A549 (cell line): ENCODE measurements at regions not wholly inside any gene's neighbourhood (a gene's known extent, or its start where the extent isn't known, plus 50 kb on each side); places are given as distances from the start of the nearest gene placed in this dataset.

Source experiments
- ATAC-seq, 2 experiments: fragments of 200-7000 bp in 1 of 2; fragments of >200 bp in 1 of 2; cut with Nextera tagmentation in 1 of 2; cut with Tn5 transposase in 1 of 2; 3 replicates each; pipeline versions ENCODE4 v1.8.0 to v1.9.1; 2018 to 2020; ENCODE audit warnings: mild to moderate bottlenecking in 1 of 2, moderate library complexity in 1 of 2
- CTCF ChIA-PET: fragments of 300-600 bp; sonication (Branson Sonifier 250); formaldehyde crosslinking; extraction: SDS; loops from one replicate; lab custom pipeline; 2021; ENCODE audit warnings: antibody characterized with exemption, inconsistent platforms; lab: Yijun Ruan, JAX
- POLR2A ChIA-PET: fragments of 350-600 bp; formaldehyde crosslinking; extraction: SDS; loops from one replicate; lab custom pipeline; 2021; ENCODE audit warnings: antibody characterized with exemption, inconsistent platforms; lab: Yijun Ruan, JAX
- DNase-seq, 2 experiments: peaks; one replicate each; pipeline versions ENCODE4 v3.0.0 to v3.0.0-alpha.2; 2011 to 2016; ENCODE audit warnings: low read depth in 1 of 2, low spot score in 1 of 2
- FAIRE-seq: peaks from 2 replicates; lab custom pipeline; 2011; peaks lifted over from hg19 to GRCh38; lab: Jason Lieb, UNC
- H3K27ac ChIP-seq, 2 experiments: fragments of >200 bp; sonication (Bioruptor Twin); formaldehyde crosslinking; 3 replicates each; pipeline ENCODE4 v1.5.1; 2016 to 2017
- H3K4me1 ChIP-seq: fragments of >200 bp; sonication (Bioruptor Twin); formaldehyde crosslinking; 3 replicates; pipeline ENCODE4 v1.6.1; 2016
- H3K4me2 ChIP-seq: fragments of >200 bp; sonication (Bioruptor Twin); formaldehyde crosslinking; 3 replicates; pipeline ENCODE4 v1.6.1; 2016
- H3K4me3 ChIP-seq: fragments of >200 bp; sonication (Bioruptor Twin); formaldehyde crosslinking; 3 replicates; pipeline ENCODE4 v1.5.1; 2016
- H3K9me3 ChIP-seq: fragments of >200 bp; sonication (Bioruptor Twin); formaldehyde crosslinking; 3 replicates; pipeline ENCODE4 v1.6.1; 2016
- BHLHE40 ChIP-seq: IDR thresholded peaks from 2 replicates; pipeline ENCODE4 v1.6.1; 2012; ENCODE audit warnings: low read depth, low read length, inconsistent platforms
- CEBPB ChIP-seq, 2 experiments: fragments of >200 bp in 1 of 2; sonication (Bioruptor Twin) in 1 of 2; formaldehyde crosslinking in 1 of 2; IDR thresholded peaks; 2 replicates each; pipeline ENCODE4 v1.6.1; 2012 to 2016
- EHF ChIP-seq: fragments of 250-450 bp; sonication (Bioruptor Pico); IDR thresholded peaks from 2 replicates; pipeline ENCODE4 v1.5.0; 2020; ENCODE audit warnings: mild to moderate bottlenecking
- EP300 ChIP-seq, 2 experiments: fragments of >200 bp; sonication (Bioruptor Twin); formaldehyde crosslinking; IDR thresholded peaks; 2 replicates in 1 of 2; 3 replicates in 1 of 2; pipeline ENCODE4 v1.6.1; 2016 to 2017
- ESRRA ChIP-seq: fragments of 150-350 bp; IDR thresholded peaks from 2 replicates; pipeline ENCODE4 v1.6.1; 2014; ENCODE audit warnings: mild to moderate bottlenecking, low read length, borderline replicate concordance
- FOXS1 ChIP-seq: fragments of 250-450 bp; sonication (Bioruptor Pico); IDR thresholded peaks from 2 replicates; pipeline ENCODE4 v1.5.0; 2020; ENCODE audit warnings: mild to moderate bottlenecking, moderate library complexity
- GATA3 ChIP-seq: IDR thresholded peaks from 2 replicates; pipeline ENCODE4 v1.6.1; 2012; ENCODE audit warnings: borderline replicate concordance
- HOXB13 ChIP-seq: fragments of 250-450 bp; sonication (Bioruptor Pico); IDR thresholded peaks from 2 replicates; pipeline ENCODE4 v1.5.0; 2020; ENCODE audit warnings: low read depth, mild to moderate bottlenecking, moderate library complexity
- JUN ChIP-seq, 2 experiments: fragments of >200 bp; sonication (Bioruptor Twin); formaldehyde crosslinking; IDR thresholded peaks; 2 replicates in 1 of 2; 3 replicates in 1 of 2; pipeline ENCODE4 v1.6.1; 2016 to 2017
- KDM1A ChIP-seq: fragments of 200-600 bp; sonication (generic); IDR thresholded peaks from 2 replicates; pipeline ENCODE4 v1.6.1; 2016; ENCODE audit warnings: low read depth, mild to moderate bottlenecking
- MAFK ChIP-seq: fragments of 450-650 bp; IDR thresholded peaks from 2 replicates; pipeline ENCODE4 v1.6.1; 2014; ENCODE audit not compliant: partially characterized antibody
- MAZ ChIP-seq: fragments of 150-350 bp; IDR thresholded peaks from 2 replicates; pipeline ENCODE4 v1.6.1; 2014; ENCODE audit warnings: antibody characterized with exemption, low read depth, low read length, borderline replicate concordance
- MYC ChIP-seq: IDR thresholded peaks from 2 replicates; pipeline ENCODE4 v1.6.1; 2012; ENCODE audit warnings: mild to moderate bottlenecking, inconsistent platforms, low read length, improper control_type of control experiment, borderline replicate concordance
- PHF8 ChIP-seq: fragments of 200-600 bp; sonication (generic); IDR thresholded peaks from 2 replicates; pipeline ENCODE4 v1.6.1; 2016; ENCODE audit warnings: low read depth, mild to moderate bottlenecking, antibody characterized with exemption, moderate library complexity, borderline replicate concordance
- RARB ChIP-seq: fragments of 250-450 bp; sonication (Bioruptor Pico); IDR thresholded peaks from 2 replicates; pipeline ENCODE4 v1.8.0; 2021; ENCODE audit warnings: mild to moderate bottlenecking, moderate library complexity
- RNF2 ChIP-seq: fragments of 200-600 bp; sonication (generic); IDR thresholded peaks from 2 replicates; pipeline ENCODE4 v1.6.1; 2016; ENCODE audit warnings: low read depth, mild to moderate bottlenecking, antibody characterized with exemption, moderate library complexity, borderline replicate concordance
- SREBF2 ChIP-seq: fragments of 450-650 bp; IDR thresholded peaks from 2 replicates; pipeline ENCODE4 v1.6.1; 2014; ENCODE audit warnings: mild to moderate bottlenecking, moderate library complexity
- TFCP2L1 ChIP-seq: fragments of 250-450 bp; sonication (Bioruptor Pico); IDR thresholded peaks from 2 replicates; pipeline ENCODE4 v1.5.0; 2021; ENCODE audit warnings: mild to moderate bottlenecking
- TP53 ChIP-seq: fragments of 250-450 bp; sonication (Bioruptor Pico); IDR thresholded peaks from 2 replicates; pipeline ENCODE4 v1.5.0; 2021; ENCODE audit warnings: mild to moderate bottlenecking, moderate library complexity
- ZFP36 ChIP-seq: fragments of 450-650 bp; IDR thresholded peaks from 2 replicates; pipeline ENCODE4 v1.6.1; 2014; ENCODE audit warnings: borderline replicate concordance; ENCODE audit not compliant: partially characterized antibody
- WGBS: methylation state at CpG from one replicate; pipeline ENCODE4 v1.1.6; 2017; ENCODE audit errors: missing lambda C conversion rate; 5-methylcytosine and 5-hydroxymethylcytosine counted together
- TF ChIP-seq, protein P1 (sequence below): fragments of 250-450 bp; sonication (Bioruptor Pico); IDR thresholded peaks from 2 replicates; pipeline ENCODE4 v1.5.0; 2021; ENCODE audit warnings: mild to moderate bottlenecking, moderate library complexity, borderline replicate concordance
- TF ChIP-seq, protein P2 (sequence below): fragments of >200 bp; sonication (Bioruptor Twin); formaldehyde crosslinking; IDR thresholded peaks from 2 replicates; pipeline ENCODE4 v1.6.1; 2016
- TF ChIP-seq, protein P3 (sequence below): IDR thresholded peaks from 2 replicates; pipeline ENCODE4 v1.6.1; 2012

DNA sequence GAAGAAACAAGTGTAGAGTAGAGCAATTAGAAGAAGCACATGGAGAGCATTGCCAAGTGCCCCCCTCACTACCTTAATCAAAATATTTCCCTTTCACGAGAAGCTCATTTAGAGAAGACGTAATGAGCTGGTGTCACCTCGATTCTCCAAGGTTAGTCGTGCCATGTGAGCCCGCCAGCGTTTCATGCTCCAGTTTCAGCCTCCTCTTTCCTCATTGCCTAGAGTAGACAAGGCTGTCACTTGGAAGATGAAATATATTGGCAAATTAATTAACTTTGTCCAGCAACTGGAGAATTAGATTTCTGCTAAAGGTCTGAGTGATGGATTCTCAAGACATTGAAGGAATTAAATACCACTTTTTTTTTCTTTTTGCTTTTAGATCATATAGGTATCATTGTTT is 399.6 kb downstream of the TUSC7 start:
- no peaks in the 10 kb centered on the region for H3K9me3 ChIP-seq
- CTCF ChIA-PET, result no interaction called here
- 74% methylated on average over 6 of the region's 6 CpGs for WGBS

DNA sequence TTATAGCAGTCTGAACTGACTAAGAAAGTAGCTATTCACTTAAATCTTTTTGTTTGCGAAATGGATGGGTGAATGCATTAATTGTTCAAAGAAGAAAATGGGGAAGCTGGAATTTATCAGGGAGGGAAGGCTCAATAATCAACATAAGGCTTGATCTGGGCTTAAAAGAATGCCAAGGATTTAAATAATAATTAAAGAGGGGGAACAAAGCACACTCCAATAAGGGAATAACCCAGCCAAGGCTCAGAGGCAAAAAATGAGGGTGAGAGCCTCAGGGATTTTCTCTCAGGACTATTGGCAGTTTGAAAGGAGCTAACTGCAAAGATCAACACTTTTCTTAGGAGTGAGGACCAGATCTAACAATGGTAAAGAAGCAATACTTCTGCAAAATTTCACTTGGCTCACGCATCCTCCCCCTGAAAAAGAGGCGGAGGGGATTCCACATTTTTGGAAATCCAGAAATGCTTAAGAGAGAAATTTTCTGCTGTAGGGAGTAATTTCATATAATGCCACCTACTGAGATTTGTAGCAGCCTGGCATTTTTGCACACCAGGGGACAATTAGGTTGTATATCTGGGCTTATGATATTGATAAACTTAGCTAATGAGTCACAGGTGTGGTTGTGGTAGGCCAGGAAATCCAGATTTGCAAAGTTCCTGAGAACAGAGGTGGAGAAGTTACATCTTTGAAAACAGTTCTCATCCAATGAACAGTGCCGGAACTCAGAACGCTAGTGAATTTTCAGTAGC is 405.1 kb downstream of the TUSC7 start:
- Histone ChIP-seq H3K4me3 (no peak overlapping the region), H3K4me1 (no peaks in the 10 kb centered on the region), H3K27ac (no peak overlapping the region), H3K9me3 (no peaks in the 10 kb centered on the region), H3K4me2 (no peak overlapping the region)
- 79% methylated on average over 5 of the region's 5 CpGs for WGBS
- FAIRE-seq, result no peak
- TF ChIP-seq FOXS1 (CRISPR knock-in tag) (no peak), EP300 (IDR thresholded peaks at IDR 0.05) (no peak), RNF2 (no peak), MAFK (no peak), MYC (no peak), ZFP36 (no peak), CEBPB (IDR thresholded peaks at IDR 0.05) (no peak), HOXB13 (CRISPR knock-in tag) (no peak), KDM1A (no peak), TP53 (CRISPR knock-in tag) (no peak), EHF (CRISPR knock-in tag) (no peak), RARB (CRISPR knock-in tag) (no peak), GATA3 (no peak), PHF8 (no peak), TFCP2L1 (no peak), ESRRA (no peak), MAZ (no peak)
- TF ChIP-seq, protein P1, sequence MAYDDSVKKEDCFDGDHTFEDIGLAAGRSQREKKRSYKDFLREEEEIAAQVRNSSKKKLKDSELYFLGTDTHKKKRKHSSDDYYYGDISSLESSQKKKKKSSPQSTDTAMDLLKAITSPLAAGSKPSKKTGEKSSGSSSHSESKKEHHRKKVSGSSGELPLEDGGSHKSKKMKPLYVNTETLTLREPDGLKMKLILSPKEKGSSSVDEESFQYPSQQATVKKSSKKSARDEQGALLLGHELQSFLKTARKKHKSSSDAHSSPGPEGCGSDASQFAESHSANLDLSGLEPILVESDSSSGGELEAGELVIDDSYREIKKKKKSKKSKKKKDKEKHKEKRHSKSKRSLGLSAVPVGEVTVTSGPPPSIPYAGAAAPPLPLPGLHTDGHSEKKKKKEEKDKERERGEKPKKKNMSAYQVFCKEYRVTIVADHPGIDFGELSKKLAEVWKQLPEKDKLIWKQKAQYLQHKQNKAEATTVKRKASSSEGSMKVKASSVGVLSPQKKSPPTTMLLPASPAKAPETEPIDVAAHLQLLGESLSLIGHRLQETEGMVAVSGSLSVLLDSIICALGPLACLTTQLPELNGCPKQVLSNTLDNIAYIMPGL (CRISPR knock-in tag), result no peak
- TF ChIP-seq, protein P2, sequence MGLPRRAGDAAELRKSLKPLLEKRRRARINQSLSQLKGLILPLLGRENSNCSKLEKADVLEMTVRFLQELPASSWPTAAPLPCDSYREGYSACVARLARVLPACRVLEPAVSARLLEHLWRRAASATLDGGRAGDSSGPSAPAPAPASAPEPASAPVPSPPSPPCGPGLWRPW, result no peak
- TF ChIP-seq, protein P3, sequence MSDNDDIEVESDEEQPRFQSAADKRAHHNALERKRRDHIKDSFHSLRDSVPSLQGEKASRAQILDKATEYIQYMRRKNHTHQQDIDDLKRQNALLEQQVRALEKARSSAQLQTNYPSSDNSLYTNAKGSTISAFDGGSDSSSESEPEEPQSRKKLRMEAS, result no peak
- CTCF ChIA-PET, result no interaction called here
- POLR2A ChIA-PET, result no interaction called here
- DNase-seq, result no peak
- no peak for ATAC-seq

More for the DNA sequence above, 399.6 kb downstream of the TUSC7 start:
- FAIRE-seq, result no peak
- no peak for ATAC-seq
- Histone ChIP-seq H3K4me3 (no peak overlapping the region), H3K4me2 (no peak overlapping the region), H3K4me1 (no peaks in the 10 kb centered on the region), H3K27ac (no peak overlapping the region)
- TF ChIP-seq BHLHE40, result no peak
- TF ChIP-seq HOXB13 (CRISPR knock-in tag), result no peak
- no peak for TF ChIP-seq SREBF2
- no peak for TF ChIP-seq MAZ
- TF ChIP-seq JUN (IDR thresholded peaks at IDR 0.05), result no peak
- TF ChIP-seq, protein P1 (CRISPR knock-in tag), result no peak
- POLR2A ChIA-PET, result no interaction called here
- no peak for DNase-seq
